WTC11 (cell line): ENCODE measurements at regions not wholly inside any gene's neighbourhood (a gene's known extent, or its start where the extent isn't known, plus 50 kb on each side); places are given as distances from the start of the nearest gene placed in this dataset.

ENCODE experiments used
- ATAC-seq: fragments of 200-7000 bp; cut with Tn5 transposase; 2 replicates; pipeline ENCODE4 v1.10.0; 2021; ENCODE audit warnings: mild to moderate bottlenecking, moderate library complexity
- CTCF ChIA-PET: fragments of 300-600 bp; sonication (Branson Sonifier 250); formaldehyde crosslinking; loops from one replicate; lab custom pipeline; 2021; ENCODE audit warnings: antibody characterized with exemption; lab: Charles Lee
- POLR2A ChIA-PET: fragments of 350-600 bp; sonication (Branson Sonifier 250); formaldehyde crosslinking; loops from one replicate; lab custom pipeline; 2021; ENCODE audit warnings: antibody characterized with exemption; lab: Charles Lee
- DNase-seq: peaks from one replicate; pipeline ENCODE4 v3.0.0; 2021; ENCODE audit warnings: low spot score
- H3K27ac Mint-ChIP-seq: 2 replicates; pipeline ENCODE4 v1.8.0; 2021; ENCODE audit warnings: mixed read lengths
- H3K27me3 Mint-ChIP-seq: 2 replicates; pipeline ENCODE4 v1.8.0; 2021; ENCODE audit warnings: low read depth, mild to moderate bottlenecking, moderate library complexity, mixed read lengths
- H3K36me3 Mint-ChIP-seq: 2 replicates; pipeline ENCODE4 v1.8.0; 2021; ENCODE audit warnings: mixed read lengths
- H3K4me1 Mint-ChIP-seq: 2 replicates; pipeline ENCODE4 v1.8.0; 2022; ENCODE audit warnings: mixed read lengths
- H3K4me3 Mint-ChIP-seq: 2 replicates; pipeline ENCODE4 v1.8.0; 2021; ENCODE audit warnings: mild to moderate bottlenecking, moderate library complexity, mixed read lengths
- H3K9me3 Mint-ChIP-seq: 2 replicates; pipeline ENCODE4 v1.8.0; 2021; ENCODE audit warnings: mixed read lengths
- AFF4 ChIP-seq: sonication (generic); formaldehyde crosslinking; IDR thresholded peaks from 2 replicates; pipeline ENCODE4 v1.8.1; 2023; ENCODE audit warnings: mild to moderate bottlenecking, missing genetic modification reagents, borderline replicate concordance
- AR ChIP-seq: fragments of 250-450 bp; sonication (Bioruptor Pico); IDR thresholded peaks from 2 replicates; pipeline ENCODE4 v1.9.0; 2021; ENCODE audit warnings: mild to moderate bottlenecking
- ARID4B ChIP-seq: sonication (generic); formaldehyde crosslinking; IDR thresholded peaks from 2 replicates; pipeline ENCODE4 v1.8.0; 2023; ENCODE audit warnings: missing genetic modification reagents, mild to moderate bottlenecking, borderline replicate concordance
- CBFB ChIP-seq: sonication (generic); formaldehyde crosslinking; IDR thresholded peaks from 2 replicates; pipeline ENCODE4 v1.8.1; 2022; ENCODE audit warnings: mild to moderate bottlenecking, low read depth, missing genetic modification reagents
- CDX4 ChIP-seq: fragments of 250-450 bp; sonication (Bioruptor Pico); IDR thresholded peaks from 2 replicates; pipeline ENCODE4 v1.9.0; 2021; ENCODE audit warnings: moderate library complexity, mild to moderate bottlenecking, inconsistent platforms, borderline replicate concordance
- E2F1 ChIP-seq: sonication (generic); formaldehyde crosslinking; IDR thresholded peaks from 2 replicates; pipeline ENCODE4 v1.8.0; 2022; ENCODE audit warnings: mild to moderate bottlenecking, missing genetic modification reagents
- EMX1 ChIP-seq: fragments of 250-450 bp; sonication (Bioruptor Pico); IDR thresholded peaks from 2 replicates; pipeline ENCODE4 v1.8.0; 2021; ENCODE audit warnings: mild to moderate bottlenecking
- GABPB1 ChIP-seq: sonication (generic); formaldehyde crosslinking; IDR thresholded peaks from 2 replicates; pipeline ENCODE4 v1.8.1; 2023; ENCODE audit warnings: mild to moderate bottlenecking, missing genetic modification reagents
- HMGXB4 ChIP-seq: sonication (generic); formaldehyde crosslinking; IDR thresholded peaks from 2 replicates; pipeline ENCODE4 v1.8.1; 2023; ENCODE audit warnings: mild to moderate bottlenecking, moderate library complexity, missing genetic modification reagents
- IRF1 ChIP-seq: sonication (generic); formaldehyde crosslinking; IDR thresholded peaks from 2 replicates; pipeline ENCODE4 v1.8.0; 2023; ENCODE audit warnings: missing genetic modification reagents
- MAX ChIP-seq: sonication (generic); formaldehyde crosslinking; IDR thresholded peaks from 2 replicates; pipeline ENCODE4 v1.8.0; 2022; ENCODE audit warnings: mild to moderate bottlenecking, missing genetic modification reagents
- MXD4 ChIP-seq: fragments of 250-450 bp; sonication (Bioruptor Pico); IDR thresholded peaks from 2 replicates; pipeline ENCODE4 v1.8.0; 2021; ENCODE audit warnings: mild to moderate bottlenecking, moderate library complexity, borderline replicate concordance
- NR2C2 ChIP-seq: sonication (generic); formaldehyde crosslinking; IDR thresholded peaks from 2 replicates; pipeline ENCODE4 v1.8.0; 2022; ENCODE audit warnings: mild to moderate bottlenecking, missing genetic modification reagents
- SP1 ChIP-seq: sonication (generic); formaldehyde crosslinking; conservative IDR thresholded peaks from 2 replicates; pipeline ENCODE4 v1.8.1; 2022; ENCODE audit warnings: missing genetic modification reagents
- ZNF121 ChIP-seq: sonication (generic); formaldehyde crosslinking; IDR thresholded peaks from 2 replicates; pipeline ENCODE4 v1.8.0; 2023; ENCODE audit warnings: missing genetic modification reagents
- ZNF281 ChIP-seq: sonication (generic); formaldehyde crosslinking; IDR thresholded peaks from 2 replicates; pipeline ENCODE4 v1.8.0; 2023; ENCODE audit warnings: mild to moderate bottlenecking, missing genetic modification reagents
- ZNF396 ChIP-seq: fragments of 250-450 bp; sonication (Bioruptor Pico); IDR thresholded peaks from 2 replicates; pipeline ENCODE4 v1.8.0; 2021; ENCODE audit warnings: mild to moderate bottlenecking, moderate library complexity, borderline replicate concordance
- ZNF671 ChIP-seq: fragments of 250-450 bp; sonication (Bioruptor Pico); IDR thresholded peaks from 2 replicates; pipeline ENCODE4 v1.8.0; 2021; ENCODE audit warnings: mild to moderate bottlenecking

- H3K4me3 Mint-ChIP-seq: no peak overlapping the region
- TF ChIP-seq ZNF396 (no peak), MAX (no peak), IRF1 (CRISPR knock-in tag) (no peak), AFF4 (no peak), E2F1 (CRISPR knock-in tag) (no peak), MXD4 (CRISPR knock-in tag) (no peak), GABPB1 (CRISPR knock-in tag) (no peak), ARID4B (CRISPR knock-in tag) (no peak), ZNF121 (CRISPR knock-in tag) (no peak), NR2C2 (CRISPR knock-in tag) (no peak), HMGXB4 (CRISPR knock-in tag) (no peak), ZNF281 (no peak), CDX4 (CRISPR knock-in tag) (no peak), AR (no peak), ZNF671 (CRISPR knock-in tag) (no peak), EMX1 (CRISPR knock-in tag) (no peak), CBFB (CRISPR knock-in tag) (no peak), SP1 (CRISPR knock-in tag) (no peak)
Measured at GRCh38 chr16:55008836-55009510, 78.3 kb downstream of the IRX5 start.

More at GRCh38 chr16:55008836-55009510, 78.3 kb downstream of the IRX5 start:
- no peak overlapping the region for H3K27ac Mint-ChIP-seq
- CTCF ChIA-PET: interaction anchor here (1.6 kb wide), 1 partner anchor 13 kb away, joined by 7 read pairs; no protein-coding TSS in a partner anchor
- POLR2A ChIA-PET: no interaction called here
- no peak for DNase-seq
- H3K36me3 Mint-ChIP-seq: no peaks in the 10 kb centered on the region; the same call in 1 of the 2 replicates
- no peak for ATAC-seq
- H3K9me3 Mint-ChIP-seq: 0 out of 2 replicates have a peak, but pooled peaks cover 3% of the 10 kb centered on the region
- H3K4me1 Mint-ChIP-seq: no peaks in the 10 kb centered on the region
- peaks cover 2% of the 10 kb centered on the region; the same call in 1 of the 2 replicates for H3K27me3 Mint-ChIP-seq
